Endothelial cell of umbilical vein (primary cell): ENCODE measurements at regions not wholly inside any gene's neighbourhood (a gene's known extent, or its start where the extent isn't known, plus 50 kb on each side); places are given as distances from the start of the nearest gene placed in this dataset.

Source experiments
- BruUV-seq: library from RNA; stranded (reverse); fragments of 400-500 nt; replicated peaks from 2 replicates; lab custom pipeline; 2021; lab: Mats Ljungman, UMichigan
- CTCF ChIA-PET: fragments of 300-600, 350-600 bp; sonication (Branson Sonifier 250); formaldehyde crosslinking; loops from one replicate; lab custom pipeline; 2021; ENCODE audit warnings: antibody characterized with exemption, inconsistent platforms; lab: Charles Lee
- POLR2A ChIA-PET: fragments of 300-600, 350-600 bp; sonication (Branson Sonifier 250); formaldehyde crosslinking; loops from one replicate; lab custom pipeline; 2021; ENCODE audit warnings: antibody characterized with exemption, inconsistent platforms; lab: Charles Lee
- DNase-seq: peaks from one replicate; pipeline ENCODE4 v3.0.0-alpha.2; 2011; ENCODE audit warnings: low read depth, low spot score
- FAIRE-seq: peaks from 2 replicates; lab custom pipeline; 2011; peaks lifted over from hg19 to GRCh38; lab: Jason Lieb, UNC
- H2AFZ ChIP-seq: 2 replicates; pipeline ENCODE4 v1.6.0; 2012; ENCODE audit warnings: low read depth, low read length, control low read depth, inconsistent platforms
- H3K27ac ChIP-seq: 2 replicates; pipeline ENCODE4 v1.5.1; 2011; ENCODE audit warnings: low read depth, mild to moderate bottlenecking, control low read depth, low read length, moderate library complexity; ENCODE audit not compliant: insufficient read depth
- H3K27me3 ChIP-seq, 2 experiments: 2 replicates each; pipeline versions ENCODE4 v1.6.0 to v1.6.1; 2011; ENCODE audit warnings: low read length in 2 of 2, mixed read lengths in 1 of 2; ENCODE audit not compliant: control insufficient read depth in 2 of 2, insufficient read depth in 2 of 2
- H3K36me3 ChIP-seq, 2 experiments: 2 replicates in 1 of 2; 3 replicates in 1 of 2; pipeline ENCODE4 v1.5.1; 2011; ENCODE audit warnings: low read length in 2 of 2, mild to moderate bottlenecking in 1 of 2, moderate library complexity in 1 of 2; ENCODE audit not compliant: control insufficient read depth in 2 of 2, insufficient read depth in 2 of 2; ENCODE audit errors: extremely low read depth in 1 of 2
- H3K4me1 ChIP-seq: 3 replicates; pipeline ENCODE4 v1.5.1; 2011; ENCODE audit warnings: mild to moderate bottlenecking, low read length; ENCODE audit not compliant: control insufficient read depth, insufficient read depth; ENCODE audit errors: extremely low read depth
- H3K4me2 ChIP-seq: 2 replicates; pipeline ENCODE4 v1.6.1; 2011; ENCODE audit warnings: low read length, control low read depth, mixed read lengths; ENCODE audit not compliant: insufficient read depth
- H3K4me3 ChIP-seq, 3 experiments: fragments of 200-600 bp in 1 of 3; sonication (generic), shearing (Covaris generic) in 1 of 3; replicated peaks in 1 of 3; 2 replicates each; pipeline ENCODE4 v1.5.1; 2011 to 2016; ENCODE audit warnings: control low read depth in 3 of 3, low read length in 3 of 3, mild to moderate bottlenecking in 2 of 3, inconsistent platforms in 1 of 3, low read depth in 1 of 3, moderate library complexity in 1 of 3; ENCODE audit not compliant: insufficient read depth in 1 of 3
- H3K79me2 ChIP-seq: 2 replicates; pipeline ENCODE4 v1.6.0; 2012; ENCODE audit warnings: low read length, inconsistent platforms; ENCODE audit not compliant: control insufficient read depth, insufficient read depth
- H3K9ac ChIP-seq: replicated peaks from 2 replicates; pipeline ENCODE3; 2011; ENCODE audit warnings: low read length, control low read depth; ENCODE audit not compliant: insufficient read depth; ENCODE audit errors: extremely low read depth
- H3K9me1 ChIP-seq: replicated peaks from 3 replicates; pipeline ENCODE4 v1.6.0; 2011; ENCODE audit warnings: mild to moderate bottlenecking, low read length; ENCODE audit not compliant: control insufficient read depth, insufficient read depth; ENCODE audit errors: extremely low read depth
- H3K9me3 ChIP-seq: replicated peaks from 2 replicates; pipeline ENCODE4 v1.5.1; 2012; ENCODE audit warnings: low read length, inconsistent platforms; ENCODE audit not compliant: control insufficient read depth, insufficient read depth
- H4K20me1 ChIP-seq: replicated peaks from 2 replicates; pipeline ENCODE3; 2011; ENCODE audit warnings: mild to moderate bottlenecking, low read length; ENCODE audit not compliant: control insufficient read depth, insufficient read depth; ENCODE audit errors: extremely low read depth
- CTCF ChIP-seq, 2 donors: IDR thresholded peaks; 1 replicate in 1 of 2; 2 replicates in 1 of 2; pipeline ENCODE4 v1.5.1; 2011; ENCODE audit warnings: low read length in 2 of 2, mild to moderate bottlenecking in 2 of 2, moderate library complexity in 2 of 2, control low read depth in 1 of 2, inconsistent platforms in 1 of 2, low read depth in 1 of 2; ENCODE audit not compliant: insufficient read depth in 1 of 2; ENCODE audit errors: extremely low read depth in 1 of 2
- EZH2 ChIP-seq: IDR thresholded peaks from 2 replicates; pipeline ENCODE4 v1.6.1; 2012; ENCODE audit warnings: borderline replicate concordance, low read depth, mild to moderate bottlenecking, moderate library complexity, low read length, inconsistent platforms; ENCODE audit not compliant: severe bottlenecking
- FOS ChIP-seq: IDR thresholded peaks from 2 replicates; pipeline ENCODE4 v1.6.1; 2011; ENCODE audit warnings: mild to moderate bottlenecking, low read length, moderate library complexity, borderline replicate concordance; ENCODE audit not compliant: insufficient read depth
- GATA2 ChIP-seq: IDR thresholded peaks from 2 replicates; pipeline ENCODE4 v1.7.0; 2011; ENCODE audit warnings: low read depth, mild to moderate bottlenecking, moderate library complexity, mixed read lengths, low read length; ENCODE audit not compliant: insufficient read length, insufficient read depth
- JUN ChIP-seq: IDR thresholded peaks from 2 replicates; pipeline ENCODE4 v1.6.1; 2011; ENCODE audit warnings: borderline replicate concordance, low read depth; ENCODE audit not compliant: insufficient read length, insufficient read depth
- MYC ChIP-seq: IDR thresholded peaks from one replicate; pipeline ENCODE4 v1.6.1; 2011; ENCODE audit warnings: mild to moderate bottlenecking, low read depth, low read length
- POLR2A ChIP-seq: IDR thresholded peaks from 2 replicates; pipeline ENCODE4 v1.6.1; 2012; ENCODE audit warnings: low read depth, mild to moderate bottlenecking, control low read depth, low read length
- POLR2AphosphoS5 ChIP-seq: IDR thresholded peaks from 2 replicates; pipeline ENCODE4 v1.6.1; 2012; ENCODE audit warnings: low read depth, mild to moderate bottlenecking, control low read depth, low read length, moderate library complexity; ENCODE audit not compliant: insufficient read depth
- dilution Hi-C: fragments of 300-500 bp; cut with MboI; formaldehyde crosslinking; loops from one replicate; pipeline ENCODE4 v1.15.0; 2019; ENCODE audit warnings: low sequenced_read_pairs; ENCODE audit not compliant: extremely low pct_ligation_motif_present
- intact Hi-C: fragments of 100-400 bp; cut with micrococcal nuclease; formaldehyde crosslinking; loops from one replicate; pipeline ENCODE4 v1.10.0; 2022
- TF ChIP-seq, protein P1 (sequence below): IDR thresholded peaks from 2 replicates; pipeline ENCODE4 v1.6.1; 2011; ENCODE audit not compliant: insufficient read depth, insufficient read length

DNA sequence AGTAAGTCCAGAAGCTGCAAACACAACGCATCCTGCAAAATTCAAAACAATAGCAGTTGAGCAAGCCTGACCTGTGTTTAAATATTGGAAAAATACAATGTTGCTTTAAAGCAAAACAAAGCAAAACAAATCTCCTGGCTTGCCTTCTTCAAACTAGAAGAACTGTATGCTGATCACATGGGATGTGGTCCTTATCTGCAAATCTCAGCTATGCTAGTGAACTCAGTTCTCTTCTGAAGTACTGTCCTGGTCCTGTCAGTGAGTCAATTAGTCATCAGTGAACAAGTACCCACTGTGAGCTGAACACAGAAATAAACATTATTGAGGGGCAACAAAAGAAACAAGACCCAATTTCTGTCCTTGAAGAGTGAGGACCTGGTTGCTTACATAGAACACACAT, 522.5 kb downstream of the SMARCA1 start:
- no peak overlapping the region for H3K27ac ChIP-seq
- DNase-seq: no peak
- no peak overlapping the region for H2AFZ ChIP-seq
- CTCF ChIA-PET: no interaction called here
- POLR2A ChIA-PET: no interaction called here
- TF ChIP-seq POLR2AphosphoS5 (no peak), POLR2A (no peak), EZH2 (no peak), MYC (no peak), GATA2 (no peak), FOS (no peak), CTCF (IDR thresholded peaks at IDR 0.05; ENCODE audit: extremely low read depth in 1 of 2, insufficient read depth in 1 of 2, low read depth in 1 of 2, low read length in 2 of 2) (no peak), JUN (no peak)
- TF ChIP-seq, protein P1, sequence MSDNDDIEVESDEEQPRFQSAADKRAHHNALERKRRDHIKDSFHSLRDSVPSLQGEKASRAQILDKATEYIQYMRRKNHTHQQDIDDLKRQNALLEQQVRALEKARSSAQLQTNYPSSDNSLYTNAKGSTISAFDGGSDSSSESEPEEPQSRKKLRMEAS: no peak
- no peak overlapping the region for H3K9ac ChIP-seq
- no peaks in the 10 kb centered on the region for H3K9me1 ChIP-seq
- no peaks in the 10 kb centered on the region for H3K9me3 ChIP-seq
- H3K4me1 ChIP-seq: no peaks in the 10 kb centered on the region
- dilution Hi-C loops: no loop called here
- no TSS peak for BruUV-seq
- H3K79me2 ChIP-seq: no peaks in the 10 kb centered on the region
- no peak overlapping the region for H3K4me2 ChIP-seq
- no peaks in the 10 kb centered on the region for H3K27me3 ChIP-seq
- no peaks in the 10 kb centered on the region for H4K20me1 ChIP-seq
- H3K4me3 ChIP-seq: no peak overlapping the region
- FAIRE-seq: no peak
- no peaks in the 10 kb centered on the region for H3K36me3 ChIP-seq
- intact Hi-C loops: no loop called here
